PC-3 (cell line): ENCODE measurements at regions not wholly inside any gene's neighbourhood (a gene's known extent, or its start where the extent isn't known, plus 50 kb on each side); places are given as distances from the start of the nearest gene placed in this dataset.

Experiments
- ATAC-seq: fragments of 200-7000 bp; cut with Tn5 transposase; 2 replicates; pipeline ENCODE4 v1.9.1; 2020; ENCODE audit warnings: mild to moderate bottlenecking, moderate library complexity
- BruUV-seq: library from RNA; stranded (reverse); fragments of 400-500 nt; replicated peaks from 2 replicates; lab custom pipeline; 2021; lab: Mats Ljungman, UMichigan
- CTCF ChIA-PET: fragments of 300-600 bp; sonication (Branson Sonifier 250); formaldehyde crosslinking; loops from one replicate; lab custom pipeline; 2022; ENCODE audit warnings: antibody characterized with exemption; lab: Charles Lee
- POLR2A ChIA-PET: fragments of 300-600 bp; sonication (Branson Sonifier 250); formaldehyde crosslinking; loops from one replicate; lab custom pipeline; 2022; ENCODE audit warnings: antibody characterized with exemption; ENCODE audit not compliant: unreplicated experiment; lab: Charles Lee
- DNase-seq: peaks from one replicate; pipeline ENCODE4 v3.0.0-alpha.2; 2015
- H2AFZ ChIP-seq: fragments of 300-600 bp; sonication (generic); 2 replicates; pipeline ENCODE4 v1.6.0; 2016; ENCODE audit warnings: antibody characterized with exemption, low read length
- H3F3A ChIP-seq: fragments of 300-600 bp; sonication (generic); one replicate; pipeline ENCODE4 v1.6.0; 2017; ENCODE audit warnings: antibody characterized with exemption, low read length, control low read depth, mild to moderate bottlenecking; ENCODE audit not compliant: unreplicated experiment
- H3K27ac ChIP-seq: fragments of 300-600 bp; sonication (generic); 2 replicates; pipeline ENCODE4 v1.5.1; 2016; ENCODE audit warnings: mild to moderate bottlenecking, low read length
- H3K27me3 ChIP-seq: fragments of 300-600 bp; sonication (generic); 2 replicates; pipeline ENCODE4 v1.6.1; 2016; ENCODE audit warnings: low read length, mixed read lengths
- H3K36me3 ChIP-seq: fragments of 300-600 bp; sonication (generic); 2 replicates; pipeline ENCODE4 v1.6.1; 2016; ENCODE audit warnings: low read depth, mixed run types, low read length, mixed read lengths
- H3K4me1 ChIP-seq: fragments of 300-600 bp; sonication (generic); 2 replicates; pipeline ENCODE4 v1.5.1; 2016; ENCODE audit warnings: low read length; ENCODE audit not compliant: insufficient read depth
- H3K4me2 ChIP-seq: fragments of 300-600 bp; sonication (generic); 2 replicates; pipeline ENCODE4 v1.6.0; 2016; ENCODE audit warnings: low read length
- H3K4me3 ChIP-seq: fragments of 300-600 bp; sonication (generic); 2 replicates; pipeline ENCODE4 v1.5.1; 2016; ENCODE audit warnings: mild to moderate bottlenecking, low read length, mixed read lengths
- H3K79me2 ChIP-seq: fragments of 300-600 bp; sonication (generic); 2 replicates; pipeline ENCODE4 v1.6.1; 2017; ENCODE audit warnings: low read length, mixed read lengths
- H3K9ac ChIP-seq: fragments of 300-600 bp; sonication (generic); 2 replicates; pipeline ENCODE4 v1.6.0; 2016; ENCODE audit warnings: mild to moderate bottlenecking, low read length
- H3K9me2 ChIP-seq: fragments of 300-600 bp; sonication (generic); replicated peaks from 2 replicates; pipeline ENCODE4 v1.6.1; 2016; ENCODE audit warnings: mixed run types, low read length, mixed read lengths
- H3K9me3 ChIP-seq: fragments of 300-600 bp; sonication (generic); 2 replicates; pipeline ENCODE4 v1.6.1; 2016; ENCODE audit warnings: low read length, mixed read lengths
- H4K20me1 ChIP-seq: fragments of 300-600 bp; sonication (generic); 2 replicates; pipeline ENCODE4 v1.6.1; 2016; ENCODE audit warnings: low read length, mixed read lengths
- EZH2 ChIP-seq: fragments of 300-600 bp; sonication (generic); IDR thresholded peaks from one replicate; pipeline ENCODE4 v1.6.1; 2017; ENCODE audit warnings: antibody characterized with exemption, mild to moderate bottlenecking, low read length; ENCODE audit not compliant: unreplicated experiment
- EZH2phosphoT487 ChIP-seq: fragments of 300-600 bp; sonication (generic); IDR thresholded peaks from 2 replicates; pipeline ENCODE4 v1.6.1; 2018; ENCODE audit warnings: mild to moderate bottlenecking, antibody characterized with exemption, low read length, borderline replicate concordance
- intact Hi-C: fragments of 100-400 bp; cut with micrococcal nuclease; formaldehyde crosslinking; loops from 2 replicates; pipeline ENCODE4 v1.9.0; 2023
- TF ChIP-seq, protein P1 (sequence below): fragments of 300-600 bp; sonication (generic); conservative IDR thresholded peaks from 2 replicates; pipeline ENCODE4 v1.5.1; 2017; ENCODE audit warnings: antibody characterized with exemption, low read depth, mild to moderate bottlenecking, low read length

DNA sequence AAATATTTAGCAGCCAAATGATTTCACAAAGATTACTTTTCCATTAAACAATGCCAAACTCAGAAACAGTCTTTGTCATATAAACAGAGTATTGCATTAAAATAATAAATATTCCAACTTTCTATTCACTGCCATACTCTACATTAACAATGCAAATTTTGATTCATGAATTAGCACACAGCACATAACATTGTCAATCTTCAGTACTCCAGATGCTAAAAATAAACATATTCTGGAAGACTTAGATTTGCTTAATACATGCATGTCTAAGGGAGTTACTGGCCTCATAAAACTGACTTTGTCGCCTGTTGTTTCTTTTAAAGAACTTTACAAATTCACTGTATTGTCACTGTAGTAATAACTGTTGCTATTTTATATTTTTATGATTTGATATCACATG, 131.6 kb downstream of the TMEM144 start:
- ATAC-seq (no peak), DNase-seq (no peak)
- Histone ChIP-seq H3K9me3 (0 out of 2 replicates have a peak, but pooled peaks cover 7% of the 10 kb centered on the region), H4K20me1 (no peaks in the 10 kb centered on the region), H3K4me3 (no peak overlapping the region), H3K36me3 (no peaks in the 10 kb centered on the region), H3F3A (no peaks in the 10 kb centered on the region), H3K9ac (no peak overlapping the region), H3K4me1 (no peaks in the 10 kb centered on the region), H3K27ac (no peak overlapping the region), H3K79me2 (no peaks in the 10 kb centered on the region), H2AFZ (no peak overlapping the region), H3K27me3 (no peaks in the 10 kb centered on the region), H3K9me2 (no peaks in the 10 kb centered on the region), H3K4me2 (no peak overlapping the region)
- intact Hi-C loops = no loop called here
- ChIA-PET POLR2A (no interaction called here), CTCF (no interaction called here)
- no TSS peak for BruUV-seq
- no peak for TF ChIP-seq EZH2

DNA sequence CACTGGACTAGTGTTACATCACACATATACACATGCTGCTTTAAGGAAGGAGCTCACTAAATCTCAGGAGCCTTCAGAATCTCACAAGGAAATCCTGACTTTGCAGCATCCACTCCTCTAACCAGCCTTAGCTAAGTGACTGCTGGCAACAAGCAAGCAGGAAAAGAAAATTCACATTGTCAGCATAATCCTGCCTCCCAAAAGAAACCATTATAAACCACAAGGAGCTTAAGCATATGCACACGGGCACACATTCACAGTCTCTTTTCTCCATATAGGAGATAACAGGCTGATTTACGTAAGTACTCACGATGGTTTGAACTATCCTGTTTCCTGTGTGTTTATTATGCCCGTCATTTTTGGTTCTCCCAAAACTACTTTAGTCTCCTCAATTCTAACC, 136.3 kb downstream of the TMEM144 start:
- no peaks in the 10 kb centered on the region for H3K9me2 ChIP-seq
- intact Hi-C loops = no loop called here
- ChIA-PET POLR2A (no interaction called here), CTCF (no interaction called here)
- no peaks in the 10 kb centered on the region for H4K20me1 ChIP-seq
- no peak overlapping the region for H3K4me3 ChIP-seq
- no peaks in the 10 kb centered on the region for H3K4me1 ChIP-seq
- no TSS peak for BruUV-seq
- no peak overlapping the region for H3K27ac ChIP-seq
- no peaks in the 10 kb centered on the region for H3K79me2 ChIP-seq
- H3K9ac ChIP-seq = no peak overlapping the region
- DNase-seq (no peak), ATAC-seq (no peak)
- no peaks in the 10 kb centered on the region for H3K36me3 ChIP-seq
- H3F3A ChIP-seq = no peaks in the 10 kb centered on the region
- no peaks in the 10 kb centered on the region for H3K27me3 ChIP-seq
- no peaks in the 10 kb centered on the region for H3K9me3 ChIP-seq
- TF ChIP-seq, protein P1, sequence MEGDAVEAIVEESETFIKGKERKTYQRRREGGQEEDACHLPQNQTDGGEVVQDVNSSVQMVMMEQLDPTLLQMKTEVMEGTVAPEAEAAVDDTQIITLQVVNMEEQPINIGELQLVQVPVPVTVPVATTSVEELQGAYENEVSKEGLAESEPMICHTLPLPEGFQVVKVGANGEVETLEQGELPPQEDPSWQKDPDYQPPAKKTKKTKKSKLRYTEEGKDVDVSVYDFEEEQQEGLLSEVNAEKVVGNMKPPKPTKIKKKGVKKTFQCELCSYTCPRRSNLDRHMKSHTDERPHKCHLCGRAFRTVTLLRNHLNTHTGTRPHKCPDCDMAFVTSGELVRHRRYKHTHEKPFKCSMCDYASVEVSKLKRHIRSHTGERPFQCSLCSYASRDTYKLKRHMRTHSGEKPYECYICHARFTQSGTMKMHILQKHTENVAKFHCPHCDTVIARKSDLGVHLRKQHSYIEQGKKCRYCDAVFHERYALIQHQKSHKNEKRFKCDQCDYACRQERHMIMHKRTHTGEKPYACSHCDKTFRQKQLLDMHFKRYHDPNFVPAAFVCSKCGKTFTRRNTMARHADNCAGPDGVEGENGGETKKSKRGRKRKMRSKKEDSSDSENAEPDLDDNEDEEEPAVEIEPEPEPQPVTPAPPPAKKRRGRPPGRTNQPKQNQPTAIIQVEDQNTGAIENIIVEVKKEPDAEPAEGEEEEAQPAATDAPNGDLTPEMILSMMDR = no peak
- no peak for TF ChIP-seq EZH2
- no peak for TF ChIP-seq EZH2phosphoT487
- no peak overlapping the region for H3K4me2 ChIP-seq
- no peak overlapping the region for H2AFZ ChIP-seq

DNA sequence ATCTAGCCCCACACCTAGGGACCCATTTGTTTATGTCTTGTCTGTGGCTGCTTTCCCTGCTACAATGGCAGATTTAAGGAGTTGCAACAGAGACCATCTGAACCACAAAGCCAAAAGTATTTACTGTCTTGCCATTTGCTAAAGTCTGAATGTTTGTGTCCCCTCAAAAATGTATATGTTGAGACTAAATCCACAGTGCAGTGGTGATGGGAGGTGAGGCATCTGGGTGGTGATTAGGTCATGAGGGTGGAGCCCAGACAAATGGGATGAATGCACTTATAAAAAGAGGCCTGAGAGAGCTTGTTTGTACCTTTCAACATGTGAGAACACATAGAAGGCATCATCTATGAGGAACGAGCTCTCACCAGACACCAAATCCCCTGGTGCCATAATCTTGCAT, 137.3 kb downstream of the TMEM144 start:
- DNase-seq = no peak
- no peak overlapping the region for H2AFZ ChIP-seq
- intact Hi-C loops = no loop called here

More for the DNA sequence above, 137.3 kb downstream of the TMEM144 start:
- no peaks in the 10 kb centered on the region for H3K79me2 ChIP-seq
- H3K4me2 ChIP-seq = no peak overlapping the region
- TF ChIP-seq, protein P1 = no peak
- TF ChIP-seq EZH2phosphoT487 = no peak
- TF ChIP-seq EZH2 = no peak
- BruUV-seq = no TSS peak
- no peaks in the 10 kb centered on the region for H4K20me1 ChIP-seq
- H3K9me3 ChIP-seq = no peaks in the 10 kb centered on the region
- no peaks in the 10 kb centered on the region for H3K27me3 ChIP-seq
- H3K9me2 ChIP-seq = no peaks in the 10 kb centered on the region
- ATAC-seq = no peak
- H3K36me3 ChIP-seq = no peaks in the 10 kb centered on the region
- H3K27ac ChIP-seq = no peak overlapping the region
- H3F3A ChIP-seq = no peaks in the 10 kb centered on the region
- no peak overlapping the region for H3K9ac ChIP-seq
- ChIA-PET POLR2A (no interaction called here), CTCF (interaction anchor here (0.6 kb wide), 1 partner anchor 9 kb away, joined by 6 read pairs; no protein-coding TSS in a partner anchor)
- H3K4me3 ChIP-seq = no peak overlapping the region
- no peaks in the 10 kb centered on the region for H3K4me1 ChIP-seq
